ENCODE measurements at regions not wholly inside any gene's neighbourhood (a gene's known extent, or its start where the extent isn't known, plus 50 kb on each side); places are given as distances from the start of the nearest gene placed in this dataset.

- Histone ChIP-seq H3K4me3 (replicated peaks in 1 of 3; ENCODE audit: insufficient read depth in 1 of 3, low read depth in 2 of 3, low read length in 3 of 3) (no peak overlapping the region), H3K9me3 (ENCODE audit: low read length) (no peaks in the 10 kb centered on the region), H4K20me1 (ENCODE audit: insufficient read depth, low read length) (no peaks in the 10 kb centered on the region), H2AFZ (ENCODE audit: low read length) (no peak overlapping the region), H3K27ac (ENCODE audit: extremely low read length, insufficient read depth, low read length) (no peak overlapping the region), H3K36me3 (replicated peaks in 1 of 2; ENCODE audit: control insufficient read depth in 1 of 2, insufficient read depth in 2 of 2, low read length in 2 of 2) (0 out of 5 replicates have a peak, but pooled peaks cover 0 to 3% of the 10 kb centered on the region in 2 experiments), H3K79me2 (ENCODE audit: insufficient read depth, low read length) (no peaks in the 10 kb centered on the region), H3K9ac (ENCODE audit: insufficient read depth, low read depth, low read length) (no peak overlapping the region), H3K4me2 (ENCODE audit: low read depth, low read length) (no peak overlapping the region), H3K4me1 (ENCODE audit: insufficient read depth, low read length) (no peaks in the 10 kb centered on the region), H3K27me3 (ENCODE audit: control insufficient read depth in 1 of 2, insufficient read depth in 2 of 2, low read length in 2 of 2) (no peaks in the 10 kb centered on the region)
- TF ChIP-seq MTF2 (CRISPR knock-in tag; IDR thresholded peaks at IDR 0.05; ENCODE audit: borderline replicate concordance) (no peak), ZNF629 (CRISPR knock-in tag; conservative IDR thresholded peaks at IDR 0.05) (no peak), CBX5 (CRISPR knock-in tag; IDR thresholded peaks at IDR 0.05; ENCODE audit: borderline replicate concordance) (no peak), CCDC6 (CRISPR knock-in tag; IDR thresholded peaks at IDR 0.05) (no peak), ZNF746 (CRISPR knock-in tag; IDR thresholded peaks at IDR 0.05) (no peak), ZNF530 (CRISPR knock-in tag; IDR thresholded peaks at IDR 0.05; ENCODE audit: low read depth) (no peak), CENPBD1 (CRISPR knock-in tag; IDR thresholded peaks at IDR 0.05; ENCODE audit: borderline replicate concordance, low read depth) (no peak), SALL2 (CRISPR knock-in tag; IDR thresholded peaks at IDR 0.05) (no peak), ZGPAT (CRISPR knock-in tag; IDR thresholded peaks at IDR 0.05) (no peak), ZSCAN12 (CRISPR knock-in tag; IDR thresholded peaks at IDR 0.05) (no peak), MYC (CRISPR knock-in tag; IDR thresholded peaks at IDR 0.05; ENCODE audit: borderline replicate concordance) (no peak), SMARCC2 (IDR thresholded peaks at IDR 0.05) (no peak), ZNF224 (CRISPR knock-in tag; IDR thresholded peaks at IDR 0.05) (no peak), ZNF513 (CRISPR knock-in tag; conservative IDR thresholded peaks at IDR 0.05) (no peak), KAT8 (CRISPR knock-in tag; IDR thresholded peaks at IDR 0.05) (no peak), GATA4 (IDR thresholded peaks at IDR 0.05; ENCODE audit: borderline replicate concordance, low read depth) (no peak), EZH2 (conservative IDR thresholded peaks at IDR 0.05; ENCODE audit: low read depth, low read length) (no peak)
- POLR2A ChIA-PET: no interaction called here
- CTCF ChIA-PET (ENCODE audit: low intra/inter-chr PET ratio, low total read pairs): no interaction called here
- no peak for ATAC-seq
- no peak for FAIRE-seq
- BruUV-seq (replicated peaks): no TSS peak
- DNase-seq (ENCODE audit: low spot score): no peak
- WGBS (ENCODE audit: low lambda C conversion rate): 81% methylated on average over 18 of the region's 19 CpGs
- in situ Hi-C loops (cut with HindIII; ENCODE audit: extremely low pct_ligation_motif_present, low pct_unique_long_range_greater_than_20kb): no loop called here
- intact Hi-C loops (cut with micrococcal nuclease; ENCODE audit: unreplicated experiment): no loop called here
These were observed 1066.9 kb downstream of the BRD1 start for GRCh38 chr22:48760481-48761390.

All from HepG2 (cell line).